ENCODE measurements at regions not wholly inside any gene's neighbourhood (a gene's known extent, or its start where the extent isn't known, plus 50 kb on each side); places are given as distances from the start of the nearest gene placed in this dataset.
A peak's percentile ranks its signal among the peaks of the same experiment; 100 is the strongest.

DNA sequence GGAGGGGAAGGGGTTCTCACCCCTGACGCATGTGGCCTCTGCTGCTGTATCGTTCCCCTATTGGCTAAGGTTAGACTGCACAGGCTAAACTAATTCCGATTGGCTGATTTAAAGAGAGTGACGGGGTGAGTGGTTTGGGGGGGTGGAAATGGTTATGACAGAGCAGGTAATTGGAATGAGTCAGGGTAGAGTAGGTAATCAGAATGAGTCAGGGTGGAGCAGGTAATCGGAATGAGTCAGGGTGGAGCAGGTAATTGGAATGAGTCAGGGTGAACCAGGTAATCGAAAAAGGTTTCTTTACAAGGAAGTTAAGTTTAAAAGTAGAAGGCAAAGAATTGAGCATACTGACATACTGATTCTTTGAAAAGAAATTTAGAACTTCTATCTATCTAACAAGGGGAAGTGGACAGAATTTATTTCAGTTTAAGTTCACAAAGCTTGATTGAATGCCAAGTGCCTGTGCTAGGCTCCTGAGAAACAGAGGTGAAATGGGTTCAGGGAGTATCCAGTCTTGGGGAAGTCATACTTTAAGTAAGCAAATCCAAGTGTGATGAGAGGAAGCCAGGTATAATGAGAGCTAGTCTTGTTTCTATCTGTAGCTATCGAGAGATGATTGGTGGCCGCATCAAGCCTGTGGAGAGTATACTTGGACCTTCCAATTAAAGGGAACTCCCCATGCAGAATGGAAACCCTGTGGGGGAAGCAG is 58.0 kb downstream of the C11orf91 start:
- no peak for DNase-seq
- ATAC-seq = no peak
- Histone ChIP-seq H3K27ac (no peak overlapping the region), H3K4me1 (peaks cover 0 to 10% (median 0%) of the 10 kb centered on the region in 12 donors), H3K9me3 (peaks cover 0 to 6% (median 0%) of the 10 kb centered on the region in 12 donors), H3K27me3 (no peaks in the 10 kb centered on the region), H3K4me3 (no peak overlapping the region), H3K36me3 (no peaks in the 10 kb centered on the region)
- TF ChIP-seq POLR2A (IDR thresholded peaks at IDR 0.05) = no peak
- TF ChIP-seq, protein P1, sequence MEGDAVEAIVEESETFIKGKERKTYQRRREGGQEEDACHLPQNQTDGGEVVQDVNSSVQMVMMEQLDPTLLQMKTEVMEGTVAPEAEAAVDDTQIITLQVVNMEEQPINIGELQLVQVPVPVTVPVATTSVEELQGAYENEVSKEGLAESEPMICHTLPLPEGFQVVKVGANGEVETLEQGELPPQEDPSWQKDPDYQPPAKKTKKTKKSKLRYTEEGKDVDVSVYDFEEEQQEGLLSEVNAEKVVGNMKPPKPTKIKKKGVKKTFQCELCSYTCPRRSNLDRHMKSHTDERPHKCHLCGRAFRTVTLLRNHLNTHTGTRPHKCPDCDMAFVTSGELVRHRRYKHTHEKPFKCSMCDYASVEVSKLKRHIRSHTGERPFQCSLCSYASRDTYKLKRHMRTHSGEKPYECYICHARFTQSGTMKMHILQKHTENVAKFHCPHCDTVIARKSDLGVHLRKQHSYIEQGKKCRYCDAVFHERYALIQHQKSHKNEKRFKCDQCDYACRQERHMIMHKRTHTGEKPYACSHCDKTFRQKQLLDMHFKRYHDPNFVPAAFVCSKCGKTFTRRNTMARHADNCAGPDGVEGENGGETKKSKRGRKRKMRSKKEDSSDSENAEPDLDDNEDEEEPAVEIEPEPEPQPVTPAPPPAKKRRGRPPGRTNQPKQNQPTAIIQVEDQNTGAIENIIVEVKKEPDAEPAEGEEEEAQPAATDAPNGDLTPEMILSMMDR (IDR thresholded peaks at IDR 0.05) = no peak
- WGBS, 4 donors = 94 to 95% (median 95%) methylated on average over 8 of the region's 8 CpGs
- intact Hi-C loops (cut with DNase I) = no loop called here

DNA sequence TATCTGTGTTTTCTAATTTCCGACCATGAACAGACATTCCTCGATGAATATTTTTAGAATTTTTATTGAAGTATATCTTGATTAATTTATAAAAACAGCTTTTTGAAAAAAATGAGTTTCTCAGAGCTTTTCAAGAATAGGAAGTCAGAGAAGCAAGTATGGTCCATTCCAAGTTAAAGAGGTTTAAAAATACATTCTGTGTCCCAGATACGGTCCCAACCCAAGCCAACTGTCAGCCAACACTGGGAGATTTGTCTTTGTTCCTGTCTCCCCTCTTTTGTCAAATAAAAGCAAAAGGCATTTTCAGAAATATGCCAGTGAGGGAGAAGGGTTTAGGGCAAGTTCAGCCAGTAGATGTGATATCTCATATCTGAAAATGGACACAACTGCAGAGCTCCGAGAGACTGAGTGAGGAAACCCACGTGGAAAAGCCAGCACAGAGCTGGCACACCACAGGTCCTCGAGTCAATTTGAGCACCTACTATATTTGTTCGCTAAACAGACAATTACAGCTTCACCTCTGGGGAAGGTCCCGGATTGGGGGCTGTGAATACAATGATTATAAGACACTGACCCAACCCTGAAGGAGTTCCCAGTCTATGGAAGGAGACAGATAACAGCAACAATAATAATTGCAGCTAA is 59.8 kb downstream of the C11orf91 start:
- TF ChIP-seq POLR2A (IDR thresholded peaks at IDR 0.05) = no peak
- TF ChIP-seq, protein P1 (IDR thresholded peaks at IDR 0.05) = no peak
- DNase-seq (no peak), ATAC-seq (peak in 2 of 4 donors; percentile 39 to 49)
- Histone ChIP-seq H3K36me3 (no peaks in the 10 kb centered on the region), H3K4me1 (peaks cover 0 to 10% (median 0%) of the 10 kb centered on the region in 12 donors), H3K4me3 (peak overlapping the region in 1 of 12 donors; percentile 6), H3K27me3 (no peaks in the 10 kb centered on the region), H3K27ac (no peak overlapping the region), H3K9me3 (peaks cover 0 to 6% (median 0%) of the 10 kb centered on the region in 12 donors)
- intact Hi-C loops (cut with DNase I) = no loop called here
- WGBS, 4 donors = 20 to 41% (median 28%) methylated on average over 8 of the region's 8 CpGs

DNA sequence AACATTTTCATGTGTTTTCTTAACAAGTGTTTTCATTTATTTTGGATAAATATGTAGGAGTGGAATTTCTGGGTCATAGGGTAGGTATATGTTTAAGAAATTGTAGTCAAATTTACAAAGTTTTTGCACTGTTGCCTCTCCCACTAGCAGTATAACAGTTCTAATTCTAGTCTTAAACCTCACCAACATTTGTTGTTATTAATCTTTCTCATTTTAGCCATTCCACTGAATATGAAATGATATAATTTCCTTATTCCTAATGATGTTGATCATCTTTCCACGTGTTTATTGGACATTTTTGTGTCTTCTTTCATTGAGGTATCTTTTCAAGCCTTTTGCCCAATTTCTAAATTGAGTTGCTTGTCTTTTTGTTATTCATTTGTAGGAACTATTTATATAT is 62.0 kb downstream of the C11orf91 start:
- H3K4me3 ChIP-seq = no peak overlapping the region
- ATAC-seq (no peak), DNase-seq (no peak)
- H3K27ac ChIP-seq = no peak overlapping the region
- 37 to 57% (median 40%) methylated on average over 1 of the region's 1 CpG for WGBS, 4 donors
- H3K9me3 ChIP-seq = peaks cover 0 to 6% (median 0%) of the 10 kb centered on the region in 12 donors
- intact Hi-C loops (cut with DNase I) = no loop called here
- no peaks in the 10 kb centered on the region for H3K27me3 ChIP-seq
- peaks cover 0 to 10% (median 0%) of the 10 kb centered on the region in 12 donors for H3K4me1 ChIP-seq
- TF ChIP-seq POLR2A (IDR thresholded peaks at IDR 0.05) = no peak
- TF ChIP-seq, protein P1 (IDR thresholded peaks at IDR 0.05) = no peak
- no peaks in the 10 kb centered on the region for H3K36me3 ChIP-seq

DNA sequence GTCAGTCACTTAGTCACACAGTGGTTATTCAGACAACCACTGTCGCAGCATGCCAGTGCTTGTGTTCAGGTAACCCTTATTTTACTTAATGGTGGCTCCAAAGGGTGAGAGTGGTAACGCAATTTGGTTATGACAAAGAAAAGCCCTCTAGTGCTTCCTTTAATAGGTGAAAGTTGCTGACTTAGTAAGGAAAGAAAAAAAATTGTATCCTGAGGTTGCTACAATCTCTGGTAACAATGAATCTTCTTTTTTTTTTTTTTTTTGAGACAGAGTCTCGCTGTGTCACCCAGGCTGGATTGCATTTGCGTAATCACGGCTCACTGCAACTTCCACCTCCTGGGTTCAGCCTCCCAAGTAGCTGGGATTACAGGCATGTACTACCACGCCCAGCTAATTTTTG is 64.5 kb downstream of the C11orf91 start:
- Histone ChIP-seq H3K27ac (no peak overlapping the region), H3K4me1 (peaks cover 0 to 9% (median 0%) of the 10 kb centered on the region in 12 donors), H3K9me3 (peaks cover 0 to 6% (median 0%) of the 10 kb centered on the region in 12 donors), H3K4me3 (no peak overlapping the region), H3K27me3 (no peaks in the 10 kb centered on the region), H3K36me3 (no peaks in the 10 kb centered on the region)
- no peak for ATAC-seq
- intact Hi-C loops (cut with DNase I) = no loop called here
- TF ChIP-seq, protein P1 (IDR thresholded peaks at IDR 0.05) = no peak
- TF ChIP-seq POLR2A (IDR thresholded peaks at IDR 0.05) = no peak
- DNase-seq = no peak
- WGBS, 4 donors = 91 to 95% (median 93%) methylated on average over 6 of the region's 6 CpGs

Data from heart left ventricle (tissue), 16 donors.